CD4-positive, alpha-beta T cell treated with Interleukin-15 for 4 hours (primary cell): ENCODE measurements at regions not wholly inside any gene's neighbourhood (a gene's known extent, or its start where the extent isn't known, plus 50 kb on each side); places are given as distances from the start of the nearest gene placed in this dataset.
"Not testable (repeated sequence)": the region's sequence is repeated elsewhere in the genome, so short reads cannot be mapped to it uniquely, and the experiment has no call there.

Experiments
- DNase-seq: peaks from one replicate; pipeline ENCODE4 v3.0.0-alpha.2; 2020; ENCODE audit warnings: low spot score

DNA sequence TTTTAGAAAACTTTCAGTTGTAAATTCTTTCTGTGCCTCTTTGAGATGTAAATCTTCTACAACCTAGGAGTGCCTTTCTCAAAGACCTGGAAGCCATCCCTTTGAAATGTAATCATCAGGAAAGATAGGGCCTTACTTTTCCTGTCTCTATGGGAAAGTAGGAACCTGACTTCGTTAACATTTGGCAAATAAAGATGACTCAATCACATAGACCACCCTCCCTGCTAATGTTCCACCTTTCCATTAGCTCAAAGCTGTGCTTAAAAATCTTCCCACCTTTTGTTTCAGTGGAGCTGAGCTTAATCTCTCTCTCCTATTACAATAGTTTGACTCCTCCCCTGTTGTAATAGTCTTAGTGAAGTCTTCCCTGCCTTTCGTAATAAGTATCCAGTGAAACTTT, 247.7 kb downstream of the OLFM4 start:
- DNase-seq, result no peak

DNA sequence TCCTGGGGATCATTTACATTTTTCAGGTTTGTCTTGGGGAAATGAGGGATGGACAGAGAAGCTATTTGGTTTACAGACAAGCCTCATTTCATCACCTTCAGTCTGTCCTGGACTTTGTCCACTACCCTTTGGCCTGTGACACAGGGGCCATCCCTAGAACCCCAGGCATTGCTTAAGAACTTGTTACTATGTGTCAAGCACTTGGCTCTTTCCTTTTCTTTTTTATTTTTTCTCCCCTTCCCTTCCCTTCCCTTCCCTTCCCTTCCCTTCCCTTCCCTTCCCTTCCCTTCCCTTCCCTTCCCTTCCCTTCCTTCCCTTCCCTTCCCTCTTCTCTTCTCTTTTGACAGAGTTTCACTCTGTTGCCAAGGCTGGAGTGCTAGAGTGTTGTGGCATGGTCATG, 253.1 kb downstream of the OLFM4 start:
- DNase-seq, result no peak

DNA sequence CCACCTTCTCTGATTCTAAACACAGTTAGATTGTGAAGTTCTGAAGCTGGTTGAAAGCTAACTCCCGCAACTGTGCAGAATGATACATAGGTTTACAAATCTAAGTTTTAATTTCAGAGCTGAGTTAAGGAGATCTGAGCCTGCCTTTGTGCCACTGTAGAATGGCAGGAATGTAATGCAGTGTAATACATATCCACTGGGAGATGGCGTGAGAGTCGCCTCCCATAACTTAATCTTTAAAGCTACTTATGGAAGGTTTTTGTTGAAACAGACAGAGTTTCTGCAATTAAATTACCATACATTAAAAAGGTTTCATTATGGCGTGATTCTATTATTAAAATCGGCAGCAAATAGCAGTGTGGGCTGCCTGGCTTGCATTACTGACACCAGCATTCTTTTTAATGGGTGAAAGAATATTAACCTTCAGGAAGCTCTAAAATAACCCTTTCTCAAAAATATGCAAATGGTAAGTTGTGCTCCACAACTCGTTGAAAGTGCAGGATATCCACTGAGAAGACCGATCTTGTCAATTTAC, 257.4 kb downstream of the OLFM4 start:
- DNase-seq, result no peak

DNA sequence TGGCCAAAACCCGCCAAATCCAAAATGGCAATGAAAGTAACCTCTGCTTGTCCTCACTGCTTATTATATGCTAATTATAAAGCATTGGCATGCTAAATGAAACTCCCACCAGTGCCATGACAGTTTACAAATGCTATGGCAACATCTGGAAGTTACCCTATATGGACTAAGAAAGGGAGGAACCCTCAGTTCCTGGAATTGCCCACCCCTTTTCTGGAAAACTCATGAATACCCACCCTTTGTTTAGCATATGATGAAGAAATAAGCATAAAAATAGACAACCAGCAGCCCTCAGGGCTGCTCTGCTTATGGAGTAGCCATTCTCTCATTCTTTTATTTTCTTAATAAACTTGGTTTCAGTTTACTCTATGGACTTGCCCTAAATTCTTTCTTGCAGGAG, 269.8 kb downstream of the OLFM4 start:
- no peak for DNase-seq

GRCh38 chr13:53301449-53301848, 272.8 kb downstream of the OLFM4 start:
- DNase-seq, result no peak

- DNase-seq, result not testable (repeated sequence)
These were observed 276.8 kb downstream of the OLFM4 start for GRCh38 chr13:53305419-53305818.

DNA sequence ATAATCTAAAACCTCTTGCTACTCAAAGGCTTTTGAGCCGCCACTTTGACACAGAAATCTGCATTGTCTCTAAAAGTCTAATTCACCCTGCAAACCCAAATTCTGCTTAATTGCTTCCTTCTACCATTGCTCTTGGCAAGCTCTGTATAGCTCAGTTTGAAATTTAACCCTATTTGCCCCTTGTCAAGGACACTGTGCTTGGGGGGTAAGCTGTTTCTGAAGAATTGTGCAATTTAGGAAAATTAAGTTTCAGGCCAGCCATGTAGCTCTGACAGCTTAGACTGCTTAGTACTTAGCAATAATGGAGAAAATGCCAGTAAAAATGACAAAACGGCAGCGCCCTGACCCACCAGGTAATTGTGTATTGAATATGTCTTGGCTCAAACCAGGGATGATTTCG, 282.2 kb downstream of the OLFM4 start:
- no peak for DNase-seq

DNA sequence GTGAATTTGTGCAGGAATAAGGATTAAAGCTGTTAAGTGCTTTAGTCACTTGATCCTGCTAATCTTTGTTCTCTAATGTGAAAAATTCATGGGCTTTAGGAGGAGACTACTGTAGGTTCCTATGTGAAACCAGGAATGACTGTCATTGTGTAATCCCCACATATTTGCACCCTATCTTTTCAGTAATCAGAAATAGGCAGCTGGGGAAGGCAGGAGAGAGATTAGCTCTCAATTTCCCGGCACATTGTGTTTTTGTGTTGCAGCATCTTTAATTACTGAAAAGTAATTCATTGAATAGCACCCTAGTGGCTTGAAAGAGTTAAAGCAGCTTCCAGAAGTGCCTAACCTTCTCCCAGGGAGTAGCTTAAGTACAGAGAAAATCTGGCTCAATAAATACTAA, 282.9 kb downstream of the OLFM4 start:
- no peak for DNase-seq

DNA sequence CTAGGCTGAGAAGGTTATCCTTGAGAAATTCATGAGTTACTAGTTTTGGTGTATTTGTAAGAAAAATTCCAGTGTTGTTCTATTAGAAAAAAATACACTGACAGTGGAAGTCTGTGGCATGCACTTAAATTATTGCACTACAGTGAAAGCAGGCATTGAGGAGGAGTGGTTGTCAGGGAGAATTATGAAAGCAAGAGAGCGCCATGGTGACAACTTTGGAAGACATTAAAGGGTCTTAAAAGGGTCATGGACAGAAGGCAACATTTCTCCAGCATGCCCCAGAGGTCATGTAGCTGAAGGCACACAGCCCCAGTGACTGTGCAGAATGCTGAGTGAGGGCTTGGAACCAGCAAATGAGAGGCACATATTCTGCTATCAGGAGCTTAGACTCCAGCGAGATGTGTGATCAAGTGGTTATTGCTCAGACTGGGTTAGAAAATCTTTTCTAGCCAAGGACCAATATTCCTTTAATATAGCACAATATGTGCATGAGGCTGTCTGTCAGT, 292.7 kb downstream of the OLFM4 start:
- no peak for DNase-seq

GRCh38 chr13:53324656-53325055, 296.0 kb downstream of the OLFM4 start:
- no peak for DNase-seq

DNA sequence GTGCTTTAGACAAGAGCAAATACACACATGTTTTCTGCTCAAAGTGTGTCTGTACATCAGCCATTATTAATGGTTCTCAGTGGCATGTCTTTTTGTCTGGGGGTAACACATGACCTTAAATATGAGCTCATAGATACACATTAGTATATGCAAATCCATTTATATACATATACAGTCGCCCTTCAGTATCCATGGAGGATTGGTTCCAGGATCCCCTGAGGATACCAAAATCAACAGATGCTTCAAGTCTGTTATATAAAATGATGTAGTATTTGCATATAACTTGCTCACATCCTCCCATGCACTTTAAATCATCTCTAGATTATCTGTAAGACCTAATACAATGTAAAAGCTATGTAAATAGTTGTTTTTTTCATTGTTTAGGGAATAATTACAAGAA, 298.1 kb downstream of the OLFM4 start:
- DNase-seq, result no peak

- no peak for DNase-seq
These were observed 299.2 kb downstream of the OLFM4 start for GRCh38 chr13:53327680-53328315.

- no peak for DNase-seq
These were observed 308.0 kb downstream of the OLFM4 start for GRCh38 chr13:53336441-53337160.

- DNase-seq, result no peak
These were observed 310.1 kb downstream of the OLFM4 start for GRCh38 chr13:53338760-53339159.

DNA sequence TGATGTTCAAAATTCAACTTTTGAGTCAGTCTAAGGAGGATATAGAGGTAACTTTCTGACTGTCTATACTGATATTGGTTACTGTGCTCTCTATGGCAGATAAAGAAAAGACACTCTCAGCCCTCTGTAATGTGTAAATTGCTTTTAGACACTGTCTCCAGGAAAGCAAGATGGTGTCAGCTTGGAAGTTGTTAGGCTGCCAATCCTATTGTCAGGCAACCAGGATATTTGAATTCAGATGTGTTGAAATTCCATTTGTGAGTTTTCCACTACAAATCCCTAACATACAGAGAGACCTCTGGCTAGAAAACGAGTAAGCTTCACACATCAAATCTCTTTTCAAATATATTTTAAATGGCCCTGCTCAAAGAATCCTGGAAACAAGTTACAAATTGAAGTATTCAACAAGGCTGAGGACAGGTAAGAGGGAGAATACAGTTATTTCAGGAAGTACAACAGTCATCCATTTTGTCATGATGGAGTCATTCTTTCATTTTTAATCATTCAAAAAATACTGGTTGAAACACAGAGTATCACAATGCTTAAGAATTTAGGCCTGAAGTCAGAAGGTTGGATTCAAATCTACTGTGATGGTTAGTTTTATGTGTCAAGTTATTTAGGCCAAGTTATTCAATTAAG, 312.0 kb downstream of the OLFM4 start:
- no peak for DNase-seq

DNA sequence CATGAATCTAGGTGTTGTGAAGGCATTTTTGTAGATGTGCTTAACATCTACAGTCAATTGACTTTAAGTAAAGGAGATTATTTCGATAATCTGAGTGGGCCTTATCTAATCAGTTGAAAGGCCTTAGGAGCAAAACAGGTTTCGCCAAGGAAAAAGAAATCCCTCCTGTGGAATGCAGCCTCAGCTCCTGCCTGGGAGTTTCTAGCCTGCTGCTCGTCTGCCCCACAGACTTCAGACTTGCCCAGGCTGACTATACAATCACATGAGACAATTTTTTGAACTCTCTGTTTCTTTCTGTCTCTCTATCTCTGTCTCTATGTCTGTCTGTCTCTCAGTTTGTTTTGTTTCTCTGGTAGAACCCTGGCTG, 312.5 kb downstream of the OLFM4 start:
- DNase-seq, result no peak

DNA sequence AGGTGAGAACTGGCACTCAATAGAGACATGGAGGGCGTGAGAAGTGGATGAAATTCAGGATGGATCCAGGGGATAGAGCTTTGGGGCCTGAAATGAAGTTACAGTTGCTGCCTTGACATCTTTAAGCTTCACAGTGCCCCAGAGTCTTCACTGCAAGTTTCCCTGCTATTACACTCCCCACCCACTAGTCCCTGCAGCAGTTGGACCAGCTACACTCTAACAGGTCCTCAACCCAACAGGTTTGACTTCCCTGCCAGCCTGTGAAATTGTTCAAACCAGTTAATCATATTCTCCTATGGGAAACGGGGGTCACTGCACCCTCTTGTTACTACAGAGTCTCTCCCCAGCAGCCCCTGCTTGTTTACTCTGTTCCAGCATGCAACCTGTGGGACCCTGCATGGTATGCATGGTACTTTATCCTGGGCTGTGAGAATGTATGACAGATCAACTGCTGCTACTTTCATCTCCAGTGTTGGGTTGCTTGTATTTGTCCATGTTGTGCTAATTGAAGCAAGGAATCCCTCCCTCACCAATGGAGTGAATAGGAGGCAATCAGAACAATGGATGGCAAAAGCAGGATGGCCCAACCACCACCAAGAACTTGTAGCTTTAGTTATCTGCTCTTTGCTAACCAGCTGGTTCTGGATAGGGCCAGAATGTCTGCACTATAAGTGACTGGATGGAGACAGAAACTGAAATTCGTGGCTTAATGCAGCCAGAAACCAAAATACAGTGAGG, 314.2 kb downstream of the OLFM4 start:
- no peak for DNase-seq

DNA sequence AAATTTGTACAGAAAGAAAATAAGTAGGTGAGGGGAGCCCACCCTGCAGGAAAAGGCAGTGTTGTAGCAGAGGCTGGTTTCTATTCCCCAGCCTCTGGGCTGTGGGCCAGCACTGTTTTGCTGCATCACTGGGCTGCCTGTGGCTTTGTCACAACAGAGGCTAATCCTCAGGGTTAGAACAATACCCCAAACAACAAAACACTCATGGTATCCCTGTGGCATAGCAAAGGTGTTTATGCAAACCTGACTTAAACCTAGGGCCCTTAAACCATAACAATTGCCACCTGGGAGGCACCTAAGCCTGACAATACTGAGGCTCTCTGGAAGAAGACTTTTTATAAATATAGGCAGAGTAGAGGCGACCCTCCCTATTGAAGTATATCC, 314.7 kb downstream of the OLFM4 start:
- no peak for DNase-seq

DNA sequence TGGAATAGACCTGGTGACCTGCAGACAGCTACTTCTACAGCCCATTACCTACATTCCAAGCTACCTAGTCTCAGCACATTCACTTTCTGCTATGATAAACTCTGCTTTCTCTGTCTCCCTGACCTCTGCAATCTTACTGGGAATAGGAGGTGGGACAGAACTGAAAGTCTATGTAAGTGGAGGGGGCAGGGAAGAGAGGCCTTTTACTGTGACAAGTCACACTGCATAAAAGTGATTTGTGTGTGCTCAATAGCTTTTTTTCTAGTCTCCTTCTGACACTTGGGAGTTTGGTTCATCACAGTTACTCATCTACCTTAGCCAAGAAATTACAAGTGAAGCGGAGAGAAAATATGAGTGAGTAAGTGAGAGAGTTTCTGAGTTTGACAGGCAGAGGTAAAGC, 322.4 kb downstream of the OLFM4 start:
- DNase-seq, result no peak

- DNase-seq, result no peak
These were observed 329.0 kb downstream of the OLFM4 start for GRCh38 chr13:53357582-53357981.

DNA sequence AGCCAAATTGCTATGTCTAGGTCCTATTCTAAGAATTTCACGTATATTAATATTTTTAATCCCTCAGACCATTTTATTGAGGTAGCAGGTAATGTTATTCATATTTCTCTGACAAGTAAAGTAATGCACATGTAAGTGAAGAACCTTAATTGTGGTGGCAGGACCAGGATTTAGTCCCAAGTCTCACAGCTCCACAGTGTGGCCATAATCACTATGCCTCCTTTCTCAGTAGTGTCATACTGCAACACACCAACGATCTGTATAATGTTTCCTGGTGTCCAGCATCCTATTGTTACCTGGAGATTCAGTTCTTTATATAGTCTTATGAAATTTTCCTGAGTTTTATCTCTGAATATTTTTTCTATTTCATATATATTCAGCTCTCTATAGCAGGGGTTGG, 340.3 kb downstream of the OLFM4 start:
- DNase-seq, result no peak

- no peak for DNase-seq
These were observed 350.9 kb downstream of the OLFM4 start for GRCh38 chr13:53379485-53379884.

DNA sequence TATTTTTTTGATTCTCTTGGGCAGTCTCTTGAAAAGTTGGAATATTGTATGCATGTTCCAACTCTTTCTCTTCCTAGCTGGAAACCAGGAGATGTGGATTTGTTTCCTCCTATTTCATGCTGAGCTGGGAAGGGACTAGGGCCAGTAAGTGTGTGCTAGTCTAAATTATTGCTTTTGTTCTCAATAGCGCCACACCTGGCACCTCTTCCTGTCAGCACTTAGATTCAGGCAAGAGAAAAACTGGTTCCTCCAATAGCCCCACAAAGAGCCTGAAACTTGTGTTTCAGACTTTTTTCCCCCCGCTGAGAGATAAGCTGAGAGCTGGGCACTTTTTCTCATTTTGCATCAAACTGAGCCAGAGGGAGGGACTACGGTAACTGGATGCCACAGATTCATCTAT, 353.4 kb downstream of the OLFM4 start:
- DNase-seq, result no peak
